Right lobe of liver (tissue), 4 donors: ENCODE measurements at regions not wholly inside any gene's neighbourhood (a gene's known extent, or its start where the extent isn't known, plus 50 kb on each side); places are given as distances from the start of the nearest gene placed in this dataset.

ENCODE experiments used
- CTCF ChIP-seq, 4 donors: fragments of 200-600 bp in 3 of 4; fragments of 450-650 bp in 1 of 4; IDR thresholded peaks; one replicate each; pipeline versions ENCODE4 v1.5.1 to v1.8.0; 2016 to 2022; ENCODE audit warnings: antibody characterized with exemption in 4 of 4, mild to moderate bottlenecking in 2 of 4
- POLR2A ChIP-seq: fragments of 450-650 bp; IDR thresholded peaks from one replicate; pipeline ENCODE4 v1.6.1; 2017; ENCODE audit warnings: antibody characterized with exemption, mild to moderate bottlenecking
- donor health status: DM: no; HTN: no; CAD: no.
- donor health status: DM: no; HTN: no; CAD: no.
- donor health status: DM: no; HTN: yes; CAD: no.

GRCh38 chr4:138659812-138660316, 355.7 kb upstream of the NOCT start:
- no peak for TF ChIP-seq CTCF (IDR thresholded peaks at IDR 0.05)
- TF ChIP-seq POLR2A = no peak
